B cell (primary cell): ENCODE measurements at regions not wholly inside any gene's neighbourhood (a gene's known extent, or its start where the extent isn't known, plus 50 kb on each side); places are given as distances from the start of the nearest gene placed in this dataset.

Experiments used
- EZH2 ChIP-seq: IDR thresholded peaks from 2 replicates; pipeline ENCODE4 v1.6.1; 2012; ENCODE audit warnings: borderline replicate concordance, low read depth, mild to moderate bottlenecking, moderate library complexity, low read length; ENCODE audit not compliant: insufficient read depth, poor library complexity, severe bottlenecking
- TF ChIP-seq, protein P1 (sequence below): fragments of 200-600 bp; IDR thresholded peaks from one replicate; pipeline ENCODE4 v1.8.0; 2022; ENCODE audit warnings: antibody characterized with exemption, mild to moderate bottlenecking

DNA sequence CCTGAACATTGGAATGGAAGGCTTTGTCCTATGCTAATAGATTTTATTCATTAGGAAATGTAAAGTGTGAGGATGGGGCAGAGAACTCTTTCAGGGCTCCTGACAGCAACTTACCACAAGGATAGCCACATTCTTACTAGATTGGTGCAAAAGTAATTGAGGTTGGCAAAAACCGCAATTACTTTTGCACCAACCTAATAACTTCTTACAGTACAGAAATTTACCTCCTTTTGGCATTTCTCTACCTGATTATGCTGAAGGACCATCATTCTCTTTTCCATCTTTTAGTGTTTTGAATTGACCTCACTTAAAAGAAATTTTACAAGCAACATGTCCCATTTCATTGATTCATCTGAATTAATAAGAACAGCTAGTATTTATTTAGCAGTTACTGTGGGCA lies 109.2 kb upstream of the AP1S2 start:
- TF ChIP-seq EZH2: no peak
- TF ChIP-seq, protein P1, sequence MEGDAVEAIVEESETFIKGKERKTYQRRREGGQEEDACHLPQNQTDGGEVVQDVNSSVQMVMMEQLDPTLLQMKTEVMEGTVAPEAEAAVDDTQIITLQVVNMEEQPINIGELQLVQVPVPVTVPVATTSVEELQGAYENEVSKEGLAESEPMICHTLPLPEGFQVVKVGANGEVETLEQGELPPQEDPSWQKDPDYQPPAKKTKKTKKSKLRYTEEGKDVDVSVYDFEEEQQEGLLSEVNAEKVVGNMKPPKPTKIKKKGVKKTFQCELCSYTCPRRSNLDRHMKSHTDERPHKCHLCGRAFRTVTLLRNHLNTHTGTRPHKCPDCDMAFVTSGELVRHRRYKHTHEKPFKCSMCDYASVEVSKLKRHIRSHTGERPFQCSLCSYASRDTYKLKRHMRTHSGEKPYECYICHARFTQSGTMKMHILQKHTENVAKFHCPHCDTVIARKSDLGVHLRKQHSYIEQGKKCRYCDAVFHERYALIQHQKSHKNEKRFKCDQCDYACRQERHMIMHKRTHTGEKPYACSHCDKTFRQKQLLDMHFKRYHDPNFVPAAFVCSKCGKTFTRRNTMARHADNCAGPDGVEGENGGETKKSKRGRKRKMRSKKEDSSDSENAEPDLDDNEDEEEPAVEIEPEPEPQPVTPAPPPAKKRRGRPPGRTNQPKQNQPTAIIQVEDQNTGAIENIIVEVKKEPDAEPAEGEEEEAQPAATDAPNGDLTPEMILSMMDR: no peak
